ENCODE measurements at regions not wholly inside any gene's neighbourhood (a gene's known extent, or its start where the extent isn't known, plus 50 kb on each side); places are given as distances from the start of the nearest gene placed in this dataset.

DNA sequence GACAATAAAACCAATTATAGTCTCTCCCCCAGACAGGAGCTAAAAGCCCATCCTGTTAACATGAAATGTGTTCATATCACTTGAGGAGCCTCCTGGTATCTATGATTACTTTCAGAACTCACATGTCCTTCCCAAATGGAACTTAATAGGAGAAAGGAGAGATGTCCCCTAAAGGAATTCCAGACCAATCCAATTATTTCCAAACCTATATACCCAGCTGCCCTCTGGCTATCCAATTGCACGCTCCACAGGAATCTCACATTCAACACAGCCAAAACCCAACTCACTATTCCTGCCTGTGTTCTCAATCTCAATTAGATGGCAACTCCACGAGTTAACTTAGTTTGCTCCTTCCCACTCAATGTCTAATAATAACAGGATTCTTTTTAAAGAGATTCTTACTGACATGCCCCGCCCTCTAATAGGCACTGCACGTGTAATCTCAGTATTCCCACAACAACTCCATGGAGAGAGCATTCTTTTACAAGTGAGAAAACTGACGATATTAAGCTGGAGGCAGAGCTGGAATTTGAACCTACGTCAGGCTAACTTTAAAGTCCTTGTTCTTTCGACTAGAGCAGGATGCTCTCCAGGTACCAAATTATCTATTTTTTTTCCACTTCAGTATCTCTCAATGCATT, 59.1 kb upstream of the SEC16B start:
- H3K27ac Mint-ChIP-seq (ENCODE audit: unreplicated experiment), result no peak overlapping the region
- no peaks in the 10 kb centered on the region for H3K9me3 Mint-ChIP-seq
- no peaks in the 10 kb centered on the region for H3K27me3 Mint-ChIP-seq (ENCODE audit: low read depth)
- TF ChIP-seq, protein P1, sequence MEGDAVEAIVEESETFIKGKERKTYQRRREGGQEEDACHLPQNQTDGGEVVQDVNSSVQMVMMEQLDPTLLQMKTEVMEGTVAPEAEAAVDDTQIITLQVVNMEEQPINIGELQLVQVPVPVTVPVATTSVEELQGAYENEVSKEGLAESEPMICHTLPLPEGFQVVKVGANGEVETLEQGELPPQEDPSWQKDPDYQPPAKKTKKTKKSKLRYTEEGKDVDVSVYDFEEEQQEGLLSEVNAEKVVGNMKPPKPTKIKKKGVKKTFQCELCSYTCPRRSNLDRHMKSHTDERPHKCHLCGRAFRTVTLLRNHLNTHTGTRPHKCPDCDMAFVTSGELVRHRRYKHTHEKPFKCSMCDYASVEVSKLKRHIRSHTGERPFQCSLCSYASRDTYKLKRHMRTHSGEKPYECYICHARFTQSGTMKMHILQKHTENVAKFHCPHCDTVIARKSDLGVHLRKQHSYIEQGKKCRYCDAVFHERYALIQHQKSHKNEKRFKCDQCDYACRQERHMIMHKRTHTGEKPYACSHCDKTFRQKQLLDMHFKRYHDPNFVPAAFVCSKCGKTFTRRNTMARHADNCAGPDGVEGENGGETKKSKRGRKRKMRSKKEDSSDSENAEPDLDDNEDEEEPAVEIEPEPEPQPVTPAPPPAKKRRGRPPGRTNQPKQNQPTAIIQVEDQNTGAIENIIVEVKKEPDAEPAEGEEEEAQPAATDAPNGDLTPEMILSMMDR (conservative IDR thresholded peaks at IDR 0.05), result no peak
- H3K4me3 Mint-ChIP-seq, result no peak overlapping the region
- H3K36me3 Mint-ChIP-seq (ENCODE audit: low read depth), result no peaks in the 10 kb centered on the region
- H3K4me1 Mint-ChIP-seq, result no peaks in the 10 kb centered on the region
- no peak for DNase-seq (ENCODE audit: low read depth, low spot score)

DNA sequence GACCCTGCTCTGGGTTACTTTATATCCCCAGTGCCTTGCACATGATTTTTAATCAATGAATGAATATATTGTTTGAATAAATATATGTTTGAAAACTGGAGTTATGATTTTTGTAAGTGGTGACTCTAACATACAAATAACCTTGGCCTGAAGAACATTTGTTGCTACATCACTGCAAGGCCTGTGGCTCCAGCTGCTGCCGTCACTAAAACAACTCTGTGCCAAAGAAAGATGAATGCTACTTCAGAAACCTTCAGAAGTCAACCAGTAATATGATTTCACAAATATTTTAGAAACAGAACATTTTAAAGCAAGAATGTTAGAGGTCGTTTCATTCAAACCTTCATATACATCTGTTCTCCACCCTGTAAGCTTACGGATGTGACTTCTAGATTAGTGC, 60.6 kb upstream of the SEC16B start:
- Mint-ChIP-seq H3K27me3 (ENCODE audit: low read depth) (no peaks in the 10 kb centered on the region), H3K27ac (ENCODE audit: unreplicated experiment) (no peak overlapping the region), H3K4me3 (no peak overlapping the region), H3K36me3 (ENCODE audit: low read depth) (no peaks in the 10 kb centered on the region), H3K4me1 (no peaks in the 10 kb centered on the region), H3K9me3 (no peaks in the 10 kb centered on the region)
- TF ChIP-seq, protein P1 (conservative IDR thresholded peaks at IDR 0.05), result no peak
- DNase-seq (ENCODE audit: low read depth, low spot score), result no peak

DNA sequence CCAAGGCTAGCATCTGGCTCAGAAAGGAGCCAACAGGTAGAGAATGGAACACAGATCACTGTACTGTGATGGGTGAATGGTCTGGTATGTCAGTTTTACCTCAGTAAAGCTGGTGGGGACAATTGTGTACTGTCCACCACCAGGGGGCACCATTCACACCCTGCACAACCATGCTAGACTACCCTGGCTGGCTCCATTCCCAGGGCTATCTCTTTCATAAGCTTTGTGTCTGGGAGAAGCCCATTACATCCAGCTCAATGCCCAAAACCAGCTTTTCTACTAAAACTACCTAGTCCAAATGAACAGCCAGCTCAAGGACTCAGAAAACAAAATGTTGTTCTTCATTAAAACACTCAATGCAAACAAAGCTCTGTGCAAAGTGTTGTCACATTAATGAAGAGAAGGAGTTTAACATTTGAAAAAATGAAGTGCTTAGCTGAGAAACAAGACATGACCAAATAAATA, 62.0 kb upstream of the RASAL2 start:
- Mint-ChIP-seq H3K4me3 (no peak overlapping the region), H3K4me1 (no peaks in the 10 kb centered on the region), H3K36me3 (ENCODE audit: low read depth) (no peaks in the 10 kb centered on the region), H3K9me3 (no peaks in the 10 kb centered on the region), H3K27ac (ENCODE audit: unreplicated experiment) (no peak overlapping the region), H3K27me3 (ENCODE audit: low read depth) (no peaks in the 10 kb centered on the region)
- DNase-seq (ENCODE audit: low read depth, low spot score), result peak; percentile 77
- TF ChIP-seq, protein P1 (conservative IDR thresholded peaks at IDR 0.05), result peak; percentile 91

DNA sequence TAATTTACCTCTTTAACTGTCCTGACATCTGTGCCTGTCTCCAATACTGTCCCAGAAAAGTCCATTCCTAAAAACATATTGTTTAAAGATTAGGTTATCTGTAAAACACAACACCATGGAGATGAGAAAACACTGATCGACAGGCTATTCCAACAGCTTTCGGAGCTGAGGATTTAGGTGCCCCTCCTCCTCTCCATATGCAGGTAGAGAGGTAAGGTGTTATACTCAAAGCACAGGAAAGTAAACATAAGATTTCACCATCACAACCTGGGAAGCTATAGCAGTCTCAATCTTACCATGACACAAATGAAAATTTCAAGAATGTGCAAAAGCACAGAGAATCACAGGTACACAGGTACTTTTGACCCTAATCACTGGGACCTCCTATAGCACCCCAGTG, 60.9 kb upstream of the RASAL2 start:
- no peak for DNase-seq (ENCODE audit: low read depth, low spot score)
- Mint-ChIP-seq H3K27ac (ENCODE audit: unreplicated experiment) (no peak overlapping the region), H3K27me3 (ENCODE audit: low read depth) (no peaks in the 10 kb centered on the region), H3K4me3 (no peak overlapping the region), H3K9me3 (no peaks in the 10 kb centered on the region), H3K4me1 (no peaks in the 10 kb centered on the region), H3K36me3 (ENCODE audit: low read depth) (no peaks in the 10 kb centered on the region)
- TF ChIP-seq, protein P1 (conservative IDR thresholded peaks at IDR 0.05), result no peak

GRCh38 chr1:178034676-178035075, 59.2 kb upstream of the RASAL2 start:
- H3K9me3 Mint-ChIP-seq, result no peaks in the 10 kb centered on the region
- H3K4me3 Mint-ChIP-seq, result no peak overlapping the region
- TF ChIP-seq, protein P1 (conservative IDR thresholded peaks at IDR 0.05), result no peak
- DNase-seq (ENCODE audit: low read depth, low spot score), result no peak
- no peaks in the 10 kb centered on the region for H3K36me3 Mint-ChIP-seq (ENCODE audit: low read depth)
- H3K27ac Mint-ChIP-seq (ENCODE audit: unreplicated experiment), result no peak overlapping the region
- no peaks in the 10 kb centered on the region for H3K27me3 Mint-ChIP-seq (ENCODE audit: low read depth)
- H3K4me1 Mint-ChIP-seq, result no peaks in the 10 kb centered on the region
